Neural cell (in vitro differentiated cells): ENCODE measurements at regions not wholly inside any gene's neighbourhood (a gene's known extent, or its start where the extent isn't known, plus 50 kb on each side); places are given as distances from the start of the nearest gene placed in this dataset.
"Not testable (repeated sequence)": the region's sequence is repeated elsewhere in the genome, so short reads cannot be mapped to it uniquely, and the experiment has no call there.

Experiments
- H2AFZ ChIP-seq: fragments of 200-600, 300-800 bp; sonication (generic), shearing (Covaris generic); 2 replicates; pipeline ENCODE4 v1.6.0; 2014; ENCODE audit warnings: low read depth, mild to moderate bottlenecking, antibody characterized with exemption, low read length, moderate library complexity
- H3F3A ChIP-seq: fragments of 200-600 bp; shearing (Covaris generic); 2 replicates; pipeline ENCODE4 v1.6.1; 2016; ENCODE audit warnings: mild to moderate bottlenecking, moderate library complexity, mixed read lengths, antibody characterized with exemption, low read length; ENCODE audit not compliant: insufficient read depth, poor library complexity, severe bottlenecking
- H3K27ac ChIP-seq: fragments of 200-600, 300-800 bp; sonication (generic), shearing (Covaris generic); 2 replicates; pipeline ENCODE4 v1.5.1; 2014; ENCODE audit warnings: mild to moderate bottlenecking, low read length, moderate library complexity
- H3K27me3 ChIP-seq: fragments of 300-800, 200-600 bp; sonication (generic), shearing (Covaris generic); 2 replicates; pipeline ENCODE4 v1.6.0; 2014; ENCODE audit warnings: mild to moderate bottlenecking, low read depth, low read length, moderate library complexity; ENCODE audit not compliant: insufficient read depth
- H3K36me3 ChIP-seq: fragments of 300-800, 200-600 bp; sonication (generic), shearing (Covaris generic); 2 replicates; pipeline ENCODE4 v1.5.1; 2014; ENCODE audit warnings: mild to moderate bottlenecking, antibody characterized with exemption, low read length, moderate library complexity; ENCODE audit not compliant: insufficient read depth
- H3K4me2 ChIP-seq: fragments of 300-800, 200-600 bp; sonication (generic), shearing (Covaris generic); 2 replicates; pipeline ENCODE4 v1.6.0; 2014; ENCODE audit warnings: mild to moderate bottlenecking, low read length
- H3K4me3 ChIP-seq: fragments of 300-800, 200-600 bp; sonication (generic), shearing (Covaris generic); 2 replicates; pipeline ENCODE4 v1.5.1; 2014; ENCODE audit warnings: mild to moderate bottlenecking, low read length, moderate library complexity
- H3K79me2 ChIP-seq: fragments of 200-600 bp; shearing (Covaris generic); replicated peaks from 2 replicates; pipeline ENCODE4 v1.6.0; 2014; ENCODE audit warnings: mild to moderate bottlenecking, low read length, moderate library complexity; ENCODE audit not compliant: insufficient read depth
- H3K9ac ChIP-seq: fragments of 300-800, 200-600 bp; sonication (generic), shearing (Covaris generic); 2 replicates; pipeline ENCODE4 v1.6.1; 2016; ENCODE audit warnings: mild to moderate bottlenecking, low read length, mixed read lengths
- H3K9me2 ChIP-seq: fragments of 200-600 bp; shearing (Covaris generic); 2 replicates; pipeline ENCODE4 v1.6.1; 2016; ENCODE audit warnings: mild to moderate bottlenecking, low read length, mixed read lengths; ENCODE audit not compliant: insufficient read depth
- H3K9me3 ChIP-seq: fragments of 200-600, 300-800 bp; sonication (generic), shearing (Covaris generic); 2 replicates; pipeline ENCODE4 v1.6.1; 2016; ENCODE audit warnings: mild to moderate bottlenecking, mixed run types, low read length, moderate library complexity, mixed read lengths
- H4K20me1 ChIP-seq: fragments of 200-600 bp; shearing (Covaris generic); 2 replicates; pipeline ENCODE4 v1.6.1; 2016; ENCODE audit warnings: mild to moderate bottlenecking, mixed run types; ENCODE audit not compliant: insufficient read depth
- CTCF ChIP-seq: fragments of 450-650 bp; IDR thresholded peaks from 2 replicates; pipeline ENCODE4 v1.5.1; 2014; ENCODE audit warnings: antibody characterized with exemption, mild to moderate bottlenecking, moderate library complexity; ENCODE audit not compliant: poor library complexity, severe bottlenecking
- EP300 ChIP-seq: fragments of 450-650 bp; conservative IDR thresholded peaks from 2 replicates; pipeline ENCODE4 v1.6.1; 2014; ENCODE audit warnings: antibody characterized with exemption, mild to moderate bottlenecking, moderate library complexity; ENCODE audit not compliant: poor library complexity, severe bottlenecking
- EZH2 ChIP-seq: fragments of 200-600, 300-800 bp; shearing (Covaris generic), sonication (generic); IDR thresholded peaks from 2 replicates; pipeline ENCODE4 v1.6.1; 2014; ENCODE audit warnings: antibody characterized with exemption, low read length, borderline replicate concordance, mild to moderate bottlenecking; ENCODE audit not compliant: insufficient read depth, poor library complexity, severe bottlenecking
- MXI1 ChIP-seq: fragments of 450-650 bp; conservative IDR thresholded peaks from 2 replicates; pipeline ENCODE4 v1.6.1; 2014; ENCODE audit warnings: antibody characterized with exemption, mild to moderate bottlenecking; ENCODE audit not compliant: poor library complexity, severe bottlenecking
- POLR2AphosphoS5 ChIP-seq: IDR thresholded peaks from 2 replicates; pipeline ENCODE4 v1.6.1; 2012
- RAD21 ChIP-seq: fragments of 450-650 bp; conservative IDR thresholded peaks from 2 replicates; pipeline ENCODE4 v1.6.1; 2014; ENCODE audit warnings: antibody characterized with exemption, mild to moderate bottlenecking, moderate library complexity
- REST ChIP-seq: IDR thresholded peaks from 2 replicates; pipeline ENCODE4 v1.6.1; 2012; ENCODE audit warnings: borderline replicate concordance
- SMC3 ChIP-seq: fragments of 450-650 bp; conservative IDR thresholded peaks from 2 replicates; pipeline ENCODE4 v1.6.1; 2014; ENCODE audit warnings: antibody characterized with exemption, mild to moderate bottlenecking, moderate library complexity; ENCODE audit not compliant: poor library complexity
- TAF1 ChIP-seq: IDR thresholded peaks from 2 replicates; pipeline ENCODE4 v1.6.1; 2012; ENCODE audit warnings: low read depth

- no peaks in the 10 kb centered on the region for H3F3A ChIP-seq
- no peaks in the 10 kb centered on the region for H3K9me3 ChIP-seq
- H3K9ac ChIP-seq: no peak overlapping the region
- no peak overlapping the region for H3K27ac ChIP-seq
- H4K20me1 ChIP-seq: no peaks in the 10 kb centered on the region
- H3K4me2 ChIP-seq: no peak overlapping the region
- no peak overlapping the region for H3K4me3 ChIP-seq
- no peaks in the 10 kb centered on the region for H3K79me2 ChIP-seq
- no peaks in the 10 kb centered on the region for H3K9me2 ChIP-seq
- no peaks in the 10 kb centered on the region for H3K27me3 ChIP-seq
- TF ChIP-seq EP300 (no peak), RAD21 (no peak), MXI1 (no peak), TAF1 (no peak)
- no peaks in the 10 kb centered on the region for H3K36me3 ChIP-seq
- no peak overlapping the region for H2AFZ ChIP-seq
These were observed 356.0 kb downstream of the S1PR1 start for GRCh38 chr1:101592845-101593244.

DNA sequence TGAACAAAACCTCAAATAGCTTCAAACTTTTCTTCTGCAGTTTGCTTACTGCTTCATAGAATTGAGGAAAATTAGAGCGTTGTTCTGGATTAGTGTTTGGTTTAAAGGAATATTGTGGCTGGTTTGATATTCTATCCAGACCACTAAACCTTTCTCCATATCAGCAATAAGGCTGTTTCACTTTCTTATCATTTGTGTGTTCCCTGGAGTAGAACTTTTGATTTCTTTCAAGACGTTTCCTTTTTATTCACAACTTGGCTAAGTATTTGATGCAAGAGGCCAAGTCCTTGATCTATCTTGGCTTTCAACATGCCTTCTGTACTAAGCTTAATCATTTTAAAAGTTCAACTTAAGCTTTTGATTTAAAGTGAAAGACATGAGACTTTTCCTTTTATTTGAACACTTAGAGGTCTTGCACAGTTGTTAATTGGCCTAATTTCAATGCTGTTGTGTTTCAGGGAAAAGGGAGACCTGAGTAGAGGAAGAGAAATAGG, 359.1 kb downstream of the S1PR1 start:
- Histone ChIP-seq H3K9me2 (no peaks in the 10 kb centered on the region), H3K36me3 (no peaks in the 10 kb centered on the region), H3K27me3 (no peaks in the 10 kb centered on the region), H3F3A (no peaks in the 10 kb centered on the region), H3K4me2 (no peak overlapping the region), H3K27ac (no peak overlapping the region), H3K4me3 (no peak overlapping the region), H4K20me1 (no peaks in the 10 kb centered on the region), H3K79me2 (no peaks in the 10 kb centered on the region), H3K9ac (no peak overlapping the region), H3K9me3 (no peaks in the 10 kb centered on the region), H2AFZ (no peak overlapping the region)
- TF ChIP-seq CTCF: no peak
- no peak for TF ChIP-seq REST
- TF ChIP-seq EP300: no peak
- no peak for TF ChIP-seq POLR2AphosphoS5
- TF ChIP-seq RAD21: no peak
- no peak for TF ChIP-seq MXI1
- TF ChIP-seq SMC3: no peak
- no peak for TF ChIP-seq EZH2
- no peak for TF ChIP-seq TAF1

GRCh38 chr1:101600615-101601014, 363.8 kb downstream of the S1PR1 start:
- H3K9ac ChIP-seq, H2AFZ ChIP-seq, H4K20me1 ChIP-seq, H3K27ac ChIP-seq, H3K27me3 ChIP-seq, H3K79me2 ChIP-seq, H3K4me2 ChIP-seq, H3K9me2 ChIP-seq, H3K36me3 ChIP-seq, H3K4me3 ChIP-seq, H3F3A ChIP-seq, H3K9me3 ChIP-seq: not testable (repeated sequence)
